ENCODE measurements at regions not wholly inside any gene's neighbourhood (a gene's known extent, or its start where the extent isn't known, plus 50 kb on each side); places are given as distances from the start of the nearest gene placed in this dataset.

GRCh38 chr20:12262747-12263146 lies 345.1 kb downstream of the BTBD3 start:
- Histone ChIP-seq H3K27me3 (ENCODE audit: low read length) (peaks cover 34% of the 10 kb centered on the region), H3K4me2 (ENCODE audit: low read length) (no peak overlapping the region), H3K9ac (ENCODE audit: low read length) (no peak overlapping the region), H2AFZ (ENCODE audit: low read length) (0 out of 2 replicates have a peak overlapping the region, but pooled peaks have one; percentile 48), H3K9me2 (replicated peaks; ENCODE audit: low read length) (no peaks in the 10 kb centered on the region), H3K27ac (ENCODE audit: low read length) (no peak overlapping the region), H3K36me3 (ENCODE audit: low read depth, low read length) (no peaks in the 10 kb centered on the region), H4K20me1 (ENCODE audit: low read length) (no peaks in the 10 kb centered on the region), H3K9me3 (ENCODE audit: low read length) (no peaks in the 10 kb centered on the region), H3K79me2 (ENCODE audit: low read length) (no peaks in the 10 kb centered on the region), H3K4me1 (ENCODE audit: insufficient read depth, low read length) (0 out of 2 replicates have a peak, but pooled peaks cover 4% of the 10 kb centered on the region), H3F3A (ENCODE audit: low read length, unreplicated experiment) (no peaks in the 10 kb centered on the region), H3K4me3 (ENCODE audit: low read length) (no peak overlapping the region)
- intact Hi-C loops (cut with micrococcal nuclease), result no loop called here
- BruUV-seq (replicated peaks), result no TSS peak
- POLR2A ChIA-PET (ENCODE audit: unreplicated experiment), result no interaction called here
- DNase-seq, result no peak
- TF ChIP-seq CTCF (conservative IDR thresholded peaks at IDR 0.05; ENCODE audit: low read depth, low read length) (no peak), EZH2 (IDR thresholded peaks at IDR 0.05; ENCODE audit: low read length, unreplicated experiment) (no peak), EZH2phosphoT487 (IDR thresholded peaks at IDR 0.05; ENCODE audit: borderline replicate concordance, low read length) (no peak)
- CTCF ChIA-PET, result no interaction called here
- ATAC-seq, result no peak

GRCh38 chr20:12264711-12265110 lies 347.0 kb downstream of the BTBD3 start:
- BruUV-seq (replicated peaks), result no TSS peak
- CTCF ChIA-PET, result no interaction called here
- DNase-seq (no peak), ATAC-seq (no peak)
- H3K79me2 ChIP-seq (ENCODE audit: low read length), result no peaks in the 10 kb centered on the region
- no peak overlapping the region for H3K4me2 ChIP-seq (ENCODE audit: low read length)
- POLR2A ChIA-PET (ENCODE audit: unreplicated experiment), result no interaction called here
- no peak overlapping the region for H2AFZ ChIP-seq (ENCODE audit: low read length)
- no peaks in the 10 kb centered on the region for H3F3A ChIP-seq (ENCODE audit: low read length, unreplicated experiment)
- no peaks in the 10 kb centered on the region for H3K9me3 ChIP-seq (ENCODE audit: low read length)
- no peak overlapping the region for H3K4me3 ChIP-seq (ENCODE audit: low read length)
- H3K4me1 ChIP-seq (ENCODE audit: insufficient read depth, low read length), result 0 out of 2 replicates have a peak, but pooled peaks cover 4% of the 10 kb centered on the region
- no peaks in the 10 kb centered on the region for H4K20me1 ChIP-seq (ENCODE audit: low read length)
- H3K9ac ChIP-seq (ENCODE audit: low read length), result no peak overlapping the region
- no peak overlapping the region for H3K27ac ChIP-seq (ENCODE audit: low read length)
- no peaks in the 10 kb centered on the region for H3K9me2 ChIP-seq (replicated peaks; ENCODE audit: low read length)
- H3K36me3 ChIP-seq (ENCODE audit: low read depth, low read length), result no peaks in the 10 kb centered on the region
- TF ChIP-seq CTCF (conservative IDR thresholded peaks at IDR 0.05; ENCODE audit: low read depth, low read length) (no peak), EZH2 (IDR thresholded peaks at IDR 0.05; ENCODE audit: low read length, unreplicated experiment) (no peak), EZH2phosphoT487 (IDR thresholded peaks at IDR 0.05; ENCODE audit: borderline replicate concordance, low read length) (no peak)
- intact Hi-C loops (cut with micrococcal nuclease), result no loop called here
- peaks cover 26% of the 10 kb centered on the region for H3K27me3 ChIP-seq (ENCODE audit: low read length)

GRCh38 chr20:12265662-12266061 lies 348.0 kb downstream of the BTBD3 start:
- DNase-seq (peak; percentile 41), ATAC-seq (no peak)
- BruUV-seq (replicated peaks), result no TSS peak
- H3K4me3 ChIP-seq (ENCODE audit: low read length), result no peak overlapping the region
- no peak overlapping the region for H2AFZ ChIP-seq (ENCODE audit: low read length)
- H3K79me2 ChIP-seq (ENCODE audit: low read length), result no peaks in the 10 kb centered on the region
- no peaks in the 10 kb centered on the region for H3K36me3 ChIP-seq (ENCODE audit: low read depth, low read length)
- CTCF ChIA-PET, result no interaction called here
- intact Hi-C loops (cut with micrococcal nuclease), result no loop called here
- H3K27ac ChIP-seq (ENCODE audit: low read length), result no peak overlapping the region
- TF ChIP-seq EZH2 (IDR thresholded peaks at IDR 0.05; ENCODE audit: low read length, unreplicated experiment) (no peak), EZH2phosphoT487 (IDR thresholded peaks at IDR 0.05; ENCODE audit: borderline replicate concordance, low read length) (no peak), CTCF (conservative IDR thresholded peaks at IDR 0.05; ENCODE audit: low read depth, low read length) (no peak)
- no peaks in the 10 kb centered on the region for H3F3A ChIP-seq (ENCODE audit: low read length, unreplicated experiment)
- POLR2A ChIA-PET (ENCODE audit: unreplicated experiment), result no interaction called here
- no peaks in the 10 kb centered on the region for H3K9me3 ChIP-seq (ENCODE audit: low read length)
- H3K27me3 ChIP-seq (ENCODE audit: low read length), result peaks cover 23% of the 10 kb centered on the region
- H3K9me2 ChIP-seq (replicated peaks; ENCODE audit: low read length), result no peaks in the 10 kb centered on the region
- H4K20me1 ChIP-seq (ENCODE audit: low read length), result no peaks in the 10 kb centered on the region
- H3K9ac ChIP-seq (ENCODE audit: low read length), result no peak overlapping the region
- 0 out of 2 replicates have a peak, but pooled peaks cover 4% of the 10 kb centered on the region for H3K4me1 ChIP-seq (ENCODE audit: insufficient read depth, low read length)
- H3K4me2 ChIP-seq (ENCODE audit: low read length), result no peak overlapping the region

Data from PC-3 (cell line).